ENCODE measurements at regions not wholly inside any gene's neighbourhood (a gene's known extent, or its start where the extent isn't known, plus 50 kb on each side); places are given as distances from the start of the nearest gene placed in this dataset.

DNA sequence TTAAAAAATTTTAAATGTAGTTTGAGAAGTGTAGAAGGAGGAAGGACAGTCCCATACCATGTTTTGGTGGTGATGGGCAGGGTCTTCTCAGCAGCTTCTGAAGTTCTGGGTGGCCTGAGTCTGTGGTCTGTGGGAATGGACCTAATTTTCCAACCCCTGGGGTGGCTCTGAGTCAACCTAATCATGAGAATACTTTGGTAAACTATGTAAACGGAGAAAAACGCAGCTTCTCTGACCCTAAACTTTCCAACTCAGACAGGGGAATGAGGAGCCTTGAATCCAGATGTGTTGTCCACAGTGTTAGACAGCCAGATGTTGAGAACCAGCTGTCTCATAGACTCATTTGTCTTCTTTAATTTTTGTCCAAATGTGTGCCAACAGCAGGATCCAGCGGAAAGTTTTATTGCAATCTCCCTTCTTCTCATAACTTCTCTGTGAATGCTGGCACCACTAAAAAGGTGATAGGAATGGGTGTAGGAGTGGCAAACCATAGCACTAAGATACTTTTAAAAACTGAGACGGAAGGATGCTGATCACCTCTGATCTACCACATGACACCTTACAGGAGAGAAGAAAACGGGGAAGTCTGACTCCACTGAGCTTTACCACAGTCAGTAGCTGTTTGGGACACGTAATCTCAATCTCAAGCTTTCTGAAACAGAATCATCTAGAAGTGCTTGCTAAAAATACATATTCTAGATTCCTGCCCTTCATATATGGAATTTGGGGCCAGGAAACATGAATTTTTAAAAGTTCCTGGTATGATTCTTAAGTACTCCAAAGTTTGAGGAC lies 90.5 kb upstream of the PHYHIPL start (continued):
- TF ChIP-seq, protein P1, sequence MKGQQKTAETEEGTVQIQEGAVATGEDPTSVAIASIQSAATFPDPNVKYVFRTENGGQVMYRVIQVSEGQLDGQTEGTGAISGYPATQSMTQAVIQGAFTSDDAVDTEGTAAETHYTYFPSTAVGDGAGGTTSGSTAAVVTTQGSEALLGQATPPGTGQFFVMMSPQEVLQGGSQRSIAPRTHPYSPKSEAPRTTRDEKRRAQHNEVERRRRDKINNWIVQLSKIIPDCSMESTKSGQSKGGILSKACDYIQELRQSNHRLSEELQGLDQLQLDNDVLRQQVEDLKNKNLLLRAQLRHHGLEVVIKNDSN (IDR thresholded peaks at IDR 0.05; ENCODE audit: borderline replicate concordance, extremely low read length, insufficient read depth, low read depth, low read length): no peak
- TF ChIP-seq CHD4 (IDR thresholded peaks at IDR 0.05): no peak
- no peak for TF ChIP-seq WRNIP1 (IDR thresholded peaks at IDR 0.05; ENCODE audit: borderline replicate concordance, low read depth, low read length)
- TF ChIP-seq, protein P2, sequence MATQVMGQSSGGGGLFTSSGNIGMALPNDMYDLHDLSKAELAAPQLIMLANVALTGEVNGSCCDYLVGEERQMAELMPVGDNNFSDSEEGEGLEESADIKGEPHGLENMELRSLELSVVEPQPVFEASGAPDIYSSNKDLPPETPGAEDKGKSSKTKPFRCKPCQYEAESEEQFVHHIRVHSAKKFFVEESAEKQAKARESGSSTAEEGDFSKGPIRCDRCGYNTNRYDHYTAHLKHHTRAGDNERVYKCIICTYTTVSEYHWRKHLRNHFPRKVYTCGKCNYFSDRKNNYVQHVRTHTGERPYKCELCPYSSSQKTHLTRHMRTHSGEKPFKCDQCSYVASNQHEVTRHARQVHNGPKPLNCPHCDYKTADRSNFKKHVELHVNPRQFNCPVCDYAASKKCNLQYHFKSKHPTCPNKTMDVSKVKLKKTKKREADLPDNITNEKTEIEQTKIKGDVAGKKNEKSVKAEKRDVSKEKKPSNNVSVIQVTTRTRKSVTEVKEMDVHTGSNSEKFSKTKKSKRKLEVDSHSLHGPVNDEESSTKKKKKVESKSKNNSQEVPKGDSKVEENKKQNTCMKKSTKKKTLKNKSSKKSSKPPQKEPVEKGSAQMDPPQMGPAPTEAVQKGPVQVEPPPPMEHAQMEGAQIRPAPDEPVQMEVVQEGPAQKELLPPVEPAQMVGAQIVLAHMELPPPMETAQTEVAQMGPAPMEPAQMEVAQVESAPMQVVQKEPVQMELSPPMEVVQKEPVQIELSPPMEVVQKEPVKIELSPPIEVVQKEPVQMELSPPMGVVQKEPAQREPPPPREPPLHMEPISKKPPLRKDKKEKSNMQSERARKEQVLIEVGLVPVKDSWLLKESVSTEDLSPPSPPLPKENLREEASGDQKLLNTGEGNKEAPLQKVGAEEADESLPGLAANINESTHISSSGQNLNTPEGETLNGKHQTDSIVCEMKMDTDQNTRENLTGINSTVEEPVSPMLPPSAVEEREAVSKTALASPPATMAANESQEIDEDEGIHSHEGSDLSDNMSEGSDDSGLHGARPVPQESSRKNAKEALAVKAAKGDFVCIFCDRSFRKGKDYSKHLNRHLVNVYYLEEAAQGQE (IDR thresholded peaks at IDR 0.05; ENCODE audit: low read depth, low read length): no peak
- TF ChIP-seq TAF1 (IDR thresholded peaks at IDR 0.05; ENCODE audit: borderline replicate concordance, low read depth, low read length): no peak
- no peak for TF ChIP-seq LARP7 (IDR thresholded peaks at IDR 0.05)
- no peak for TF ChIP-seq ASH2L (IDR thresholded peaks at IDR 0.05; ENCODE audit: borderline replicate concordance, low read depth)
- no peak for TF ChIP-seq HDGF (IDR thresholded peaks at IDR 0.05)
- 0 out of 2 replicates have a peak, but pooled peaks have one; percentile 26 for TF ChIP-seq EED (IDR thresholded peaks at IDR 0.05; ENCODE audit: low read depth)
- TF ChIP-seq POU2F2 (IDR thresholded peaks at IDR 0.05; ENCODE audit: borderline replicate concordance, low read depth, low read length): no peak
- peak; percentile 57; the same call in 1 of the 2 replicates for TF ChIP-seq RUNX3 (IDR thresholded peaks at IDR 0.05; ENCODE audit: low read length)
- TF ChIP-seq SREBF1 (IDR thresholded peaks at IDR 0.05; ENCODE audit: low read length): no peak
- TF ChIP-seq, protein P3, sequence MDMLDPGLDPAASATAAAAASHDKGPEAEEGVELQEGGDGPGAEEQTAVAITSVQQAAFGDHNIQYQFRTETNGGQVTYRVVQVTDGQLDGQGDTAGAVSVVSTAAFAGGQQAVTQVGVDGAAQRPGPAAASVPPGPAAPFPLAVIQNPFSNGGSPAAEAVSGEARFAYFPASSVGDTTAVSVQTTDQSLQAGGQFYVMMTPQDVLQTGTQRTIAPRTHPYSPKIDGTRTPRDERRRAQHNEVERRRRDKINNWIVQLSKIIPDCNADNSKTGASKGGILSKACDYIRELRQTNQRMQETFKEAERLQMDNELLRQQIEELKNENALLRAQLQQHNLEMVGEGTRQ (IDR thresholded peaks at IDR 0.05; ENCODE audit: borderline replicate concordance, low read depth, low read length): no peak

All from GM12878 (cell line).